Ovary (tissue), 7 donors: ENCODE measurements at regions not wholly inside any gene's neighbourhood (a gene's known extent, or its start where the extent isn't known, plus 50 kb on each side); places are given as distances from the start of the nearest gene placed in this dataset. TPM values are rescaled to one million over a fixed set of nuclear protein-coding genes. Genes with fewer than 3 reads are reported as not detected.

Source experiments
- DNase-seq, 5 donors: peaks; one replicate each; pipeline ENCODE4 v3.0.0-alpha.2; 2019 to 2020
- H3K27ac ChIP-seq, 2 donors: fragments of 200-600 bp; one replicate each; pipeline versions ENCODE4 v1.5.1 to v1.8.0; 2019 to 2022
- H3K27me3 ChIP-seq: fragments of 200-600 bp; one replicate; pipeline ENCODE4 v1.8.0; 2022
- H3K36me3 ChIP-seq: fragments of 200-600 bp; sonication (generic); one replicate; pipeline ENCODE4 v1.5.1; 2019
- H3K4me1 ChIP-seq: one replicate; pipeline ENCODE4 v1.8.1; 2013; ENCODE audit warnings: mild to moderate bottlenecking, moderate library complexity; ENCODE audit not compliant: insufficient read depth
- H3K4me3 ChIP-seq: fragments of 200-600 bp; sonication (generic); one replicate; pipeline ENCODE4 v1.5.1; 2017
- H3K9me3 ChIP-seq, 2 donors: fragments of 200-600 bp in 1 of 2; sonication (generic) in 1 of 2; one replicate each; pipeline versions ENCODE4 v1.5.1 to v1.8.1; 2013 to 2019; ENCODE audit warnings: mild to moderate bottlenecking in 1 of 2, moderate library complexity in 1 of 2
- CTCF ChIP-seq, 3 donors: fragments of 450-650 bp in 2 of 3; fragments of 200-600 bp in 1 of 3; IDR thresholded peaks; one replicate each; pipeline versions ENCODE4 v1.5.1 to v1.8.0; 2016 to 2022; ENCODE audit warnings: antibody characterized with exemption in 3 of 3, mild to moderate bottlenecking in 1 of 3
- EP300 ChIP-seq: sonication (generic); formaldehyde crosslinking; IDR thresholded peaks from one replicate; pipeline ENCODE4 v1.6.1; 2017; ENCODE audit warnings: antibody characterized with exemption
- POLR2A ChIP-seq: fragments of 450-650 bp; IDR thresholded peaks from one replicate; pipeline ENCODE4 v1.6.1; 2017; ENCODE audit warnings: antibody characterized with exemption, mild to moderate bottlenecking, moderate library complexity
- WGBS, 3 donors: extraction: QIAGEN DNeasy Blood & Tissue Kit in 1 of 3; methylation state at CpG; one replicate each; pipeline versions ENCODE4 v1.1.5 to v1.1.7; 2013 to 2017; 5-methylcytosine and 5-hydroxymethylcytosine counted together
- intact Hi-C, 4 donors: fragments of 100-400 bp; cut with DNase I; formaldehyde crosslinking; loops; one replicate each; pipeline versions ENCODE4 v1.11.0 to v1.15.1; 2022 to 2023
- small RNA-seq: library from RNA; depleted of rRNA; stranded (forward); fragments of <200 nt; gene quantifications from one replicate; pipeline ENCODE3, GENCODE V24; 2016
- donor health status: DM: no; HTN: no; CAD: no; lungs with moderate emphysema.
- donor health status: DM: no; HTN: no; CAD: no.
- donor health status: Bipolar disorder and iron deficiency.
- donor health status: DM: no; HTN: no; CAD: no.
- donor health status: DM: yes; HTN: yes; CAD: no.

GRCh38 chr6:85706272-85706671, 63.6 kb upstream of the SYNCRIP start:
- no peak for TF ChIP-seq EP300
- no peak for TF ChIP-seq CTCF (IDR thresholded peaks at IDR 0.05)
- no peak for TF ChIP-seq POLR2A
- Histone ChIP-seq H3K36me3 (no peaks in the 10 kb centered on the region), H3K27me3 (no peaks in the 10 kb centered on the region), H3K27ac (no peak overlapping the region), H3K4me1 (no peaks in the 10 kb centered on the region), H3K9me3 (no peaks in the 10 kb centered on the region), H3K4me3 (no peak overlapping the region)
- WGBS, 3 donors, result 81% methylated on average over 3 of the region's 3 CpGs
- intact Hi-C loops, result no loop called here
- no peak for DNase-seq

GRCh38 chr6:85705220-85705619, 62.5 kb upstream of the SYNCRIP start:
- no peak for DNase-seq

GRCh38 chr6:85703406-85703805, 60.7 kb upstream of the SYNCRIP start:
- no peaks in the 10 kb centered on the region for H3K4me1 ChIP-seq
- no peaks in the 10 kb centered on the region for H3K36me3 ChIP-seq
- TF ChIP-seq EP300 (no peak), CTCF (IDR thresholded peaks at IDR 0.05) (no peak)
- intact Hi-C loops, result no loop called here
- no peaks in the 10 kb centered on the region for H3K27me3 ChIP-seq
- H3K9me3 ChIP-seq, result no peaks in the 10 kb centered on the region
- DNase-seq, result no peak
- H3K27ac ChIP-seq, result no peak overlapping the region
- no peak overlapping the region for H3K4me3 ChIP-seq

More at GRCh38 chr6:85705220-85705619, 62.5 kb upstream of the SYNCRIP start:
- H3K27ac ChIP-seq, result no peak overlapping the region
- no peaks in the 10 kb centered on the region for H3K36me3 ChIP-seq
- no peaks in the 10 kb centered on the region for H3K27me3 ChIP-seq
- H3K4me3 ChIP-seq, result no peak overlapping the region
- no peaks in the 10 kb centered on the region for H3K9me3 ChIP-seq
- intact Hi-C loops, result no loop called here
- no peaks in the 10 kb centered on the region for H3K4me1 ChIP-seq
- TF ChIP-seq EP300, result no peak
- no peak for TF ChIP-seq CTCF (IDR thresholded peaks at IDR 0.05)
- no peak for TF ChIP-seq POLR2A
- 84 to 92% (median 91%) methylated on average over 8 of the region's 8 CpGs for WGBS, 3 donors

Small RNA genes lying in the stretch of these regions (small RNA-seq; reads per million reads assigned to genes)
- gene RF00019, result not detected
- gene RN7SL643P, result not detected
- gene RNU4-12P, result not detected
- gene RNU4-72P, result not detected
- not detected for gene SMIM11P1
